ENCODE measurements at regions not wholly inside any gene's neighbourhood (a gene's known extent, or its start where the extent isn't known, plus 50 kb on each side); places are given as distances from the start of the nearest gene placed in this dataset.

GRCh38 chr3:181383201-181383600 is 328.5 kb upstream of the SOX2 start:
- Histone ChIP-seq H3K27ac (peak overlapping the region in 1 of 4 donors; percentile 57), H3K9me3 (no peaks in the 10 kb centered on the region), H3K27me3 (no peaks in the 10 kb centered on the region), H3K4me3 (no peak overlapping the region), H3K36me3 (no peaks in the 10 kb centered on the region), H3K4me1 (no peaks in the 10 kb centered on the region)
- 55 to 64% methylated on average over 7 of the region's 7 CpGs for WGBS, 2 donors
- TF ChIP-seq POLR2A (IDR thresholded peaks at IDR 0.05) (no peak), EP300 (IDR thresholded peaks at IDR 0.05) (no peak), CTCF (IDR thresholded peaks at IDR 0.05) (no peak)
- DNase-seq (ENCODE audit: low spot score in 2 of 2), result no peak

GRCh38 chr3:181382656-181383055 is 329.1 kb upstream of the SOX2 start:
- WGBS, 2 donors, result 63 to 80% methylated on average over 3 of the region's 3 CpGs
- DNase-seq (ENCODE audit: low spot score in 2 of 2), result no peak
- Histone ChIP-seq H3K4me1 (no peaks in the 10 kb centered on the region), H3K9me3 (no peaks in the 10 kb centered on the region), H3K27me3 (no peaks in the 10 kb centered on the region), H3K4me3 (no peak overlapping the region), H3K27ac (no peak overlapping the region), H3K36me3 (no peaks in the 10 kb centered on the region)
- TF ChIP-seq POLR2A (IDR thresholded peaks at IDR 0.05), result no peak
- TF ChIP-seq CTCF (IDR thresholded peaks at IDR 0.05), result no peak
- TF ChIP-seq EP300 (IDR thresholded peaks at IDR 0.05), result no peak

GRCh38 chr3:181379278-181379677 is 332.4 kb upstream of the SOX2 start:
- 79 to 85% methylated on average over 5 of the region's 5 CpGs for WGBS, 2 donors
- H3K27ac ChIP-seq, result no peak overlapping the region
- no peak for DNase-seq (ENCODE audit: low spot score in 2 of 2)
- TF ChIP-seq EP300 (IDR thresholded peaks at IDR 0.05) (no peak), CTCF (IDR thresholded peaks at IDR 0.05) (no peak), POLR2A (IDR thresholded peaks at IDR 0.05) (no peak)
- no peaks in the 10 kb centered on the region for H3K9me3 ChIP-seq
- H3K4me1 ChIP-seq, result no peaks in the 10 kb centered on the region
- no peak overlapping the region for H3K4me3 ChIP-seq
- no peaks in the 10 kb centered on the region for H3K36me3 ChIP-seq
- no peaks in the 10 kb centered on the region for H3K27me3 ChIP-seq

GRCh38 chr3:181369637-181370036 is 342.1 kb upstream of the SOX2 start:
- no peaks in the 10 kb centered on the region for H3K4me1 ChIP-seq
- H3K4me3 ChIP-seq, result no peak overlapping the region
- no peak for TF ChIP-seq EP300 (IDR thresholded peaks at IDR 0.05)
- TF ChIP-seq CTCF (IDR thresholded peaks at IDR 0.05), result no peak
- TF ChIP-seq POLR2A (IDR thresholded peaks at IDR 0.05), result no peak
- H3K27ac ChIP-seq, result no peak overlapping the region
- H3K9me3 ChIP-seq, result no peaks in the 10 kb centered on the region
- WGBS, 2 donors, result 37 to 56% methylated on average over 3 of the region's 3 CpGs
- no peaks in the 10 kb centered on the region for H3K36me3 ChIP-seq
- no peaks in the 10 kb centered on the region for H3K27me3 ChIP-seq
- no peak for DNase-seq (ENCODE audit: low spot score in 2 of 2)

GRCh38 chr3:181363231-181363630 is 348.5 kb upstream of the SOX2 start:
- 38 to 52% methylated on average over 1 of the region's 1 CpG for WGBS, 2 donors

More at GRCh38 chr3:181363231-181363630, 348.5 kb upstream of the SOX2 start:
- Histone ChIP-seq H3K36me3 (no peaks in the 10 kb centered on the region), H3K27me3 (no peaks in the 10 kb centered on the region), H3K9me3 (no peaks in the 10 kb centered on the region), H3K4me3 (no peak overlapping the region), H3K27ac (no peak overlapping the region), H3K4me1 (no peaks in the 10 kb centered on the region)
- TF ChIP-seq CTCF (IDR thresholded peaks at IDR 0.05) (no peak), EP300 (IDR thresholded peaks at IDR 0.05) (no peak), POLR2A (IDR thresholded peaks at IDR 0.05) (no peak)
- no peak for DNase-seq (ENCODE audit: low spot score in 2 of 2)

All from tibial nerve (tissue), 4 donors.